ENCODE measurements at regions not wholly inside any gene's neighbourhood (a gene's known extent, or its start where the extent isn't known, plus 50 kb on each side); places are given as distances from the start of the nearest gene placed in this dataset.
"Not testable (repeated sequence)": the region's sequence is repeated elsewhere in the genome, so short reads cannot be mapped to it uniquely, and the experiment has no call there.

DNA sequence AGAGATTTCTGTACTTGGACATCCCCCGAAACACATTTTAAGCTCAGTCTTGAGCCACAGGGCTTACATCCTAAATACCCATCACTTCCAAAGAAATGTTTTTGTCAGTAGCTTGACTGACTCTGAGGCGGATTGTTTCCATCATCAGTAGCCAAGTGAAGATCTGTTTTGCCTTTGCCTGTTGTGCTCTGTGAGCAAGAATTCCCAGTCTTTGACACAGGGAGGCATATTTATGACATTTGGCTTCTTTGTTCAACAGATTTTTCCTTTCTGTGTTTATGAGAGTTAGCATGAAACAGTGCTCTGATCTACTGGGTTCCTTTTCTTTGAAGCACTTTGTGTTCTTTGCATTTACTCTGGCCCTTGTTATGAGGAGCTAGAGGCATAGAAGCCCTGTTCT is 132.1 kb upstream of the CDIN1 start:
- H3K4me3 ChIP-seq = no peak overlapping the region
- TF ChIP-seq POLR2A (IDR thresholded peaks at IDR 0.05) = no peak
- no peak for TF ChIP-seq POLR2AphosphoS5 (IDR thresholded peaks at IDR 0.05; ENCODE audit: insufficient read depth in 1 of 2, low read depth in 1 of 2)
- no peak for TF ChIP-seq CTCF (IDR thresholded peaks at IDR 0.05)
- H3K4me1 ChIP-seq = peaks cover 15% of the 10 kb centered on the region
- no peaks in the 10 kb centered on the region for H3K9me3 ChIP-seq
- no peaks in the 10 kb centered on the region for H3K27me3 ChIP-seq
- H3K27ac ChIP-seq = no peak overlapping the region
- H3K36me3 ChIP-seq = no peaks in the 10 kb centered on the region
- no peak for DNase-seq (ENCODE audit: extremely low spot score in 2 of 2)
- intact Hi-C loops (cut with DNase I) = no loop called here

GRCh38 chr15:36448418-36448817 is 131.0 kb upstream of the CDIN1 start:
- DNase-seq (ENCODE audit: extremely low spot score in 2 of 2) = no peak
- Histone ChIP-seq H3K9me3 (no peaks in the 10 kb centered on the region), H3K4me3 (no peak overlapping the region), H3K4me1 (peaks cover 15% of the 10 kb centered on the region), H3K27me3 (no peaks in the 10 kb centered on the region), H3K27ac (no peak overlapping the region), H3K36me3 (no peaks in the 10 kb centered on the region)
- intact Hi-C loops (cut with DNase I) = no loop called here
- TF ChIP-seq POLR2AphosphoS5 (IDR thresholded peaks at IDR 0.05; ENCODE audit: insufficient read depth in 1 of 2, low read depth in 1 of 2) (no peak), POLR2A (IDR thresholded peaks at IDR 0.05) (no peak), CTCF (IDR thresholded peaks at IDR 0.05) (no peak)

- Histone ChIP-seq H3K4me3 (no peak overlapping the region), H3K27me3 (no peaks in the 10 kb centered on the region), H3K27ac (no peak overlapping the region), H3K9me3 (no peaks in the 10 kb centered on the region), H3K4me1 (peaks cover 15% of the 10 kb centered on the region), H3K36me3 (no peaks in the 10 kb centered on the region)
- DNase-seq (ENCODE audit: extremely low spot score in 2 of 2) = no peak
- TF ChIP-seq POLR2A (IDR thresholded peaks at IDR 0.05) = no peak
- TF ChIP-seq POLR2AphosphoS5 (IDR thresholded peaks at IDR 0.05; ENCODE audit: insufficient read depth in 1 of 2, low read depth in 1 of 2) = no peak
- no peak for TF ChIP-seq CTCF (IDR thresholded peaks at IDR 0.05)
- intact Hi-C loops (cut with DNase I) = no loop called here
Observed at GRCh38 chr15:36449084-36449661, 130.3 kb upstream of the CDIN1 start.

DNA sequence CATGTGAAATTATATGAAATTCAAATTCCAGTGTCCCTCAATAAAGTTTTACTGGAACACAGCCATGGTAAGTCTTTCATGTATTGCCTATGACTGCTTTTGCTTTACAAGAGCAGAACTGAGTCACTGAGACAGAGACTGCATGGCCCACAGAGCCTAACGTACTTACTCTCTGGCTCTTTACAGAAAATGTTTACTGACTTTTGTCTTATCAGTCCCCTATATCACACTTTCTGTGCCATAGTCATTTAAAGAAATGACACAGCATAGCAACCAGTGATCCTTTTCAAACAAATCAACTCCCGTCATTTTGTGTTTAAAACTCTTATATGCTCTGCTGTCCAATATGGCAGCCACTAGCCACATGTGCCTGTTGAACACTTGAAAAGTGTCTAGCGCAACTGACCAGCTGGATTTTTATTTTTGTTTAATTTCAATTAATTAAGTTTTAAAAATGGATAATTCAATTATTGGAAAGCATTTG is 129.7 kb upstream of the CDIN1 start:
- no peak overlapping the region for H3K27ac ChIP-seq
- H3K4me3 ChIP-seq = no peak overlapping the region
- H3K4me1 ChIP-seq = peaks cover 15% of the 10 kb centered on the region
- DNase-seq (ENCODE audit: extremely low spot score in 2 of 2) = no peak
- no peaks in the 10 kb centered on the region for H3K36me3 ChIP-seq
- TF ChIP-seq CTCF (IDR thresholded peaks at IDR 0.05) (no peak), POLR2A (IDR thresholded peaks at IDR 0.05) (no peak), POLR2AphosphoS5 (IDR thresholded peaks at IDR 0.05; ENCODE audit: insufficient read depth in 1 of 2, low read depth in 1 of 2) (no peak)
- H3K27me3 ChIP-seq = no peaks in the 10 kb centered on the region
- H3K9me3 ChIP-seq = no peaks in the 10 kb centered on the region
- intact Hi-C loops (cut with DNase I) = no loop called here

DNA sequence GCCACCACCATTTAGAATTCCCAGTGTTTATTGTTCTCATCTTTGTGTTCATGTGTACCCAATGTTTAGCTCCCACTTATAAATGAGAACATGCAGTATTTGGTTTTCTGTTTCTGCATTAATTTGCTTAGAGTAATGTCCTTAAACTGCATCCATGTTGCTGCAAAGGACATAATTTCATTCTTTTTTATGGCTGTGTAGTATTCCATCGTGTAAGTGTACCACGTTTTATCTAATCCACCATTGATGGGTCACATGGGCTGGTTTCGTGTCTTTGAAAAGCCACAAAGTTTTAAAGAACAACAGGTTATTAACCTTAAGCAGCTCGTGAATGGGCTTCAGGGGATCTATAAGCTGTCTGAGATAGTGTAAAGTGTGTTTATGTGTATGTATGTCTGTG is 125.2 kb upstream of the CDIN1 start:
- H3K9me3 ChIP-seq; H3K4me1 ChIP-seq; DNase-seq (ENCODE audit: extremely low spot score in 2 of 2); intact Hi-C loops (cut with DNase I); H3K27ac ChIP-seq; H3K4me3 ChIP-seq; H3K27me3 ChIP-seq; H3K36me3 ChIP-seq: not testable (repeated sequence)

All from vagina (tissue), 2 donors.